GM21529 (cell line): ENCODE measurements at regions not wholly inside any gene's neighbourhood (a gene's known extent, or its start where the extent isn't known, plus 50 kb on each side); places are given as distances from the start of the nearest gene placed in this dataset.
A peak's percentile ranks its signal among the peaks of the same experiment; 100 is the strongest.
"Not testable (repeated sequence)": the region's sequence is repeated elsewhere in the genome, so short reads cannot be mapped to it uniquely, and the experiment has no call there.

Experiments used
- ATAC-seq: cut with Tn5 transposase; IDR thresholded peaks from one replicate; pipeline ENCODE4 v1.9.1; 2021; ENCODE audit not compliant: unreplicated experiment

- ATAC-seq = no peak
Measured at GRCh38 chr9:90070931-90071660, 466.3 kb downstream of the GADD45G start.

GRCh38 chr9:90073186-90073945, 468.6 kb downstream of the GADD45G start:
- no peak for ATAC-seq

GRCh38 chr9:90074316-90074962, 469.6 kb downstream of the GADD45G start:
- ATAC-seq = no peak

- ATAC-seq = not testable (repeated sequence)
Measured at GRCh38 chr9:90077598-90077997, 472.8 kb downstream of the GADD45G start.

GRCh38 chr9:90078988-90079421, 474.2 kb downstream of the GADD45G start:
- ATAC-seq = no peak

GRCh38 chr9:90085633-90086032, 480.8 kb downstream of the GADD45G start:
- ATAC-seq = no peak

GRCh38 chr9:90086101-90086511, 481.3 kb downstream of the GADD45G start:
- ATAC-seq = no peak

- ATAC-seq = no peak
Measured at GRCh38 chr9:90088434-90088833, 483.6 kb downstream of the GADD45G start.

GRCh38 chr9:90088856-90089255, 484.0 kb downstream of the GADD45G start:
- ATAC-seq = no peak

- no peak for ATAC-seq
Measured at GRCh38 chr9:90090997-90091396, 486.2 kb downstream of the GADD45G start.

GRCh38 chr9:90092508-90092907, 487.7 kb downstream of the GADD45G start:
- ATAC-seq = no peak

- no peak for ATAC-seq
Measured at GRCh38 chr9:90095682-90096081, 490.9 kb downstream of the GADD45G start.

- no peak for ATAC-seq
Measured at GRCh38 chr9:90097237-90097636, 492.4 kb downstream of the GADD45G start.

GRCh38 chr9:90098408-90098807, 493.6 kb downstream of the GADD45G start:
- no peak for ATAC-seq

- no peak for ATAC-seq
Measured at GRCh38 chr9:90099262-90099963, 494.6 kb downstream of the GADD45G start.

- ATAC-seq = no peak
Measured at GRCh38 chr9:90100014-90100413, 495.2 kb downstream of the GADD45G start.

- peak; percentile 95 for ATAC-seq
Measured at GRCh38 chr9:90102292-90102901, 497.6 kb downstream of the GADD45G start.

GRCh38 chr9:90103771-90104170, 499.0 kb downstream of the GADD45G start:
- ATAC-seq = no peak

GRCh38 chr9:90105773-90106172, 501.0 kb downstream of the GADD45G start:
- ATAC-seq = no peak

- ATAC-seq = no peak
Measured at GRCh38 chr9:90107040-90107725, 502.4 kb downstream of the GADD45G start.
